IPS-15b (cell line): ENCODE measurements at regions not wholly inside any gene's neighbourhood (a gene's known extent, or its start where the extent isn't known, plus 50 kb on each side); places are given as distances from the start of the nearest gene placed in this dataset.

Experiments
- H3K27me3 ChIP-seq: one replicate; pipeline ENCODE4 v1.6.1; 2013; ENCODE audit warnings: low read length; ENCODE audit not compliant: control insufficient read depth, insufficient read depth
- H3K36me3 ChIP-seq: one replicate; pipeline ENCODE4 v1.6.1; 2013; ENCODE audit warnings: low read length; ENCODE audit not compliant: control insufficient read depth, insufficient read depth
- H3K4me1 ChIP-seq: one replicate; pipeline ENCODE4 v1.6.1; 2013; ENCODE audit warnings: mild to moderate bottlenecking, low read length; ENCODE audit not compliant: control insufficient read depth, insufficient read depth
- H3K4me3 ChIP-seq: one replicate; pipeline ENCODE4 v1.5.1; 2013; ENCODE audit warnings: low read depth, low read length
- H3K9ac ChIP-seq: one replicate; pipeline ENCODE4 v1.6.1; 2013; ENCODE audit warnings: low read depth, mild to moderate bottlenecking, low read length
- H3K9me3 ChIP-seq: one replicate; pipeline ENCODE4 v1.6.1; 2013; ENCODE audit warnings: mild to moderate bottlenecking, low read length; ENCODE audit not compliant: control insufficient read depth, insufficient read depth

DNA sequence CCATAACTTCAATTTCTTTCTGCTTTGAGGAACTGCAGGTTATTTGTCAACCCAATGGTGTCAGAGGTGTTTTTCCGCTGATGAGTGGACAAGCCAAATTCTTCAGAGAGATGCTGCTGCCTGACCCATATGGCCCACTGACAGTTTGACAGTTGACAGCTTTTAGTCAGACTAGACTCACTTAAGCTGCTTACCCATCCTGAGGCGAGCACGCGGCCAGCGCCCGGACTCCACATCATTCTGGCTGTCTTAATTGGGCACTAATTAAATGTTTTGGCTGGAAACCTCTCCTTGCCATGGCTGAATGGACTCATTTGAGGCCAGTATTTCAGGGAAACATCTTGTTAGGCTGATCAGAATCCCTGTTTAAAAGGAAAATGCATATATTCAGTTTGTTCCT, 316.1 kb upstream of the FANCL start:
- no peaks in the 10 kb centered on the region for H3K27me3 ChIP-seq
- H3K4me3 ChIP-seq: no peak overlapping the region
- H3K9ac ChIP-seq: no peak overlapping the region
- no peaks in the 10 kb centered on the region for H3K36me3 ChIP-seq
- no peaks in the 10 kb centered on the region for H3K9me3 ChIP-seq
- H3K4me1 ChIP-seq: peaks cover 24% of the 10 kb centered on the region

DNA sequence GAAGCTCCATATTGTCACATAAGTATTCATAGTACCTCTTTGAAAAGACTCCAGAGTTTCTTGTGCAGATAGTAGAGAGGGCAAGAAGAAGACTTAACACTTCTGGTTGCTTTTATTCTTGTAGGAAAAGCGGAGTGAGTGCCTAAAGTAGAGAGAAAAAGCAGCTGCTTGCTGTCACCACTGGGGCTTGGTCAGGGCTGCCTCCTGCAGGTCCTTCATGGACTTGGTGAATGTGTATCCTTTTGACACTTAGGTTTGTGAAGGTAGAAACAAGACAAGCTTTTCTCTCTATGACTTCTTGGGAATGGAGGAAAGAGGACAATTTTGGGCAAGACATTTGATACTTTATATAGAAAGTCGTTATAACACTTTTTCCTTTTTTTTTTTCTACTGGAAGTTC, 312.8 kb upstream of the FANCL start:
- no peaks in the 10 kb centered on the region for H3K9me3 ChIP-seq
- no peak overlapping the region for H3K9ac ChIP-seq
- no peaks in the 10 kb centered on the region for H3K36me3 ChIP-seq
- no peaks in the 10 kb centered on the region for H3K27me3 ChIP-seq
- H3K4me1 ChIP-seq: peaks cover 21% of the 10 kb centered on the region
- no peak overlapping the region for H3K4me3 ChIP-seq

DNA sequence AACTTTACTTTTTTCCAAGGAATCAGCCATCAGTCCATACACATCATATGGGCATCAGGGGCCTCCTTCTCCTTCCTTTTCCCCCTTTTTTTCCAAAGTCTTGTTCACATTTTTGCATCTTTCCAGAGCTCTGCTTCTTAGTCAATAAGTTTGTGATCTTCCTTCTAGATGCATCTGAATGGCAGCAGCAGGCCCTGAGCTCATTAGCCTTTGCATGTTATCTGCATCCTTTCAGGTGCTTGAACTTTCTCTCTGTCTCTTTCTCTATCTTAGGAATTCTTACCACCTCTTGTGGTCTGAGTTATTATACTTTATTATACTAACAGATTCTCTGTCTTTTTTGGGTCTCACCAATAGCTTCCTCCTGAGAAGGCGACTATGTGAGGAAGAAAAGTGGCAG, 312.4 kb upstream of the FANCL start:
- Histone ChIP-seq H3K4me1 (peaks cover 21% of the 10 kb centered on the region), H3K9ac (no peak overlapping the region), H3K9me3 (no peaks in the 10 kb centered on the region), H3K36me3 (no peaks in the 10 kb centered on the region), H3K27me3 (no peaks in the 10 kb centered on the region), H3K4me3 (no peak overlapping the region)

DNA sequence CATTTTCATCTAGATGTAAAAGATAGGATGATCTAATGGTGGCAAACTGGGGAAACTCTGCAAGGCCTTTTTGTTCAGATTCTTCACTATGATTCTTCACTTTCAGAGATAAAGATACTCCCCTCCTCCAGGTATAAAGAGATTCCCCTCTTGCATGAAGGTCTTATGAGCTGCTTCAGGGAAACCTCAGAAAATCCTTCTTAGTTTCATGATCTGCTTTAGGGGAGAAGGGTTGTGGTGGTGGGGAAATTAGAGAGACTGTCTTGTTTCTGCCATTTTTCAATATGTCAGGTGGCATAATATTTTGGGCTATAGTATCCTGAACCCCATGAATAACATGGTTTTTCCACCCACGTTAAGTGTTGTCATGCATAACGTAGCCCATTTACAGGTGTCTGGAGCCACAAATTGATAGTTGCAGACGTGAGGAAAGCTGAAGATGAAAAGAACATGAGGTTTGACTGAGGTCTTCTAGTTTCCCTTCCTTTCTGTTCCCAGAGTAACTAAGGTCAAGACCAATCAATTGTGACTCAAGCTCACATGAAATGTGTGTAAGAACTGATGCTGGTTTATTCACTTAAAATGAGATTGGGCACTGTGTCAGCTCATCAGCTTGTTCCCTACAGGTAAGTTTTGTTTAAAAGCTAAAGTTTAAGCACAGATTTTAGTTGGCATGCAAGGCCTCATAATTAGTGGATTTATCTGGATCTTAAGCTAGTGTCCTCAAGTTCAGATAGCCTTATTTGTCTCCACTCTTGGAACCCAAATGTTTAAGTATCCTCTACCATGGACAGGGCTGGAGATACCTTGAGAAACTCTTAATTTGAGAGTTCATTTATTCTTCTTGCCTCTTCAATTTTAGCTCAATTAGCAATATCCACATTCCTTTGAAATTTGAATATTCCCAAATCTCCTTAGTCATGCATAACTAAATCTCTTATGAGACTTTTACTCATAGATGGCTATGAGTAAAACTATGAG, 304.5 kb upstream of the FANCL start:
- no peaks in the 10 kb centered on the region for H3K9me3 ChIP-seq
- H3K4me1 ChIP-seq: peaks cover 24% of the 10 kb centered on the region
- H3K27me3 ChIP-seq: no peaks in the 10 kb centered on the region
- H3K36me3 ChIP-seq: no peaks in the 10 kb centered on the region
- no peak overlapping the region for H3K4me3 ChIP-seq
- H3K9ac ChIP-seq: no peak overlapping the region

DNA sequence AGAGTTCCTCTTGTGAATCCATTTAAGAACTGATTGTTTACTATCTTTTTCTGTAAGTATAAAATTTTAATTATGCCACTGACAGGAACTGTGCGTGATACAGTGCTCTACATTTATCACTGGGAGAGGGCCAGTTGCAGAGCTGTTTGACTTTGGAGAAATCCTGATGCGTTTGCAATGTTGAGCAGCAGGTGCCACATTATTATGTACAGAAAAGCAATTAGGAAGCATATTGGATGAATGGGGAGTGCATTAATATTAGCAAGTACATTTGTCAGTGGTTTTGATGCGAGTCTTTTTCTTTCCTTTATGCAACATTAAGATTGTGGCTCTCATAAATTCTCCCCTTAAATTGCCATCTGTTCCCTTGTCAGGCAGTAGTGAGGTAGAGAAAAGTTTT, 302.3 kb upstream of the FANCL start:
- no peaks in the 10 kb centered on the region for H3K27me3 ChIP-seq
- no peaks in the 10 kb centered on the region for H3K36me3 ChIP-seq
- no peak overlapping the region for H3K9ac ChIP-seq
- H3K9me3 ChIP-seq: no peaks in the 10 kb centered on the region
- H3K4me1 ChIP-seq: peaks cover 41% of the 10 kb centered on the region
- no peak overlapping the region for H3K4me3 ChIP-seq

DNA sequence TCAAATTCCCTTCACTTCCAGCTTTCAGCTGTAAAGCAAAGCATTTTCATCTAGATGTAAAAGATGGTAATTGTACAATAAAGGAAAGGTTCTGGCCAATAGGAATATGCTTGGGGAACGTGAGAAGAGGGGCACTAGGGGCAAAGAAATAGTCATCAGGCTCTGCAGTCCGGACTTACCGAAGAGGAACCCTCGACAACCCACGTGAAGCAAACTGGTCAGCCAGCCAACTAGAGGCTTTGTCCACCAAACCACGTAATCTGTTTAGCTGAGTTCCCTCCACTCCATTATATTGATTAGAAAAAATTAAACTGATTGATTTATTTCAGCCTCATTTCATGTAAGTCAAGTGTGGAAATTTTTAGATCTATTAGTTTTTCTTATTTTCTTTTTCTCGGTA, 300.4 kb upstream of the FANCL start:
- no peaks in the 10 kb centered on the region for H3K36me3 ChIP-seq
- H3K9ac ChIP-seq: peak overlapping the region; percentile 32
- H3K27me3 ChIP-seq: no peaks in the 10 kb centered on the region
- peaks cover 41% of the 10 kb centered on the region for H3K4me1 ChIP-seq
- no peaks in the 10 kb centered on the region for H3K9me3 ChIP-seq
- no peak overlapping the region for H3K4me3 ChIP-seq

DNA sequence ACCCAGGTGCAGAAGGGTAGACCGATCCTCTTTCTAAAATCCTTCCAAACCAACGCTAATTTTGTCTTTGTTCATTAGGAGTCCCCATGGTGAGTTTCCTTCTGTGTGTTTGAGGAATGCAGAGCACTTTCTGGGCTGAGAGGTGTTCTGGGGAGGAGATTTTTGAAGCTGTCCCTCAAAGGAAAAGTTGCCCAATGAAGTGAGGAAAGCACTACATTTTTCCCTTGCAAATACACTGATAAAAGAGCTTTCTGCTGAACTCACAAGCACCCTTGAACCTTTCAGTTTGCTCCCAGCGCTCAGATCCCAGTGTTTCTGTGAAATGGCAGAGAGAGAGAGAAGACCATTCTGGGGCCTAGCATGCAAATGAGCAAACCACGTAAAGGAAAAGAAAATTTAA, 299.6 kb upstream of the FANCL start:
- H3K4me3 ChIP-seq: peak overlapping the region; percentile 9

DNA sequence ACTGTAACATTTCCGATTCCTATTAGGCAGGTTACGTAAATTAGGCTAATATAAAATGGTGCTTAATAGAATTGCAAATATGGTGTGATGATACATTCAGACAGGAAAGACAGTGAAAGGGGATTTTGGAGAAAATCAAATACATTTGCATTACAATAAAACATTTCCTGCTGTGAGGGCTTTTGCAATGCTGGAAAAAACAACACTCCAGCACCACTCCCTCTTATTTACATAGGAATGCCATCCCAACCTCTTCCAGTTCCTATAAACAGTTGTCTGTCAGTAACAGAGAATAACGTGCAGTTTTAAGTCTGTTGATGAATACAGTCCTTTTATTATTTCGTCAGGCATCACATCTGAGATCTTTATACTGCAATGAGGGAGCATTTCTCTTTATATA, 298.8 kb upstream of the FANCL start:
- H3K4me3 ChIP-seq: peak overlapping the region; percentile 9
- no peak overlapping the region for H3K9ac ChIP-seq
- peaks cover 56% of the 10 kb centered on the region for H3K4me1 ChIP-seq
- H3K36me3 ChIP-seq: no peaks in the 10 kb centered on the region
- H3K27me3 ChIP-seq: no peaks in the 10 kb centered on the region
- H3K9me3 ChIP-seq: no peaks in the 10 kb centered on the region

More for the DNA sequence above, 299.6 kb upstream of the FANCL start:
- H3K36me3 ChIP-seq: no peaks in the 10 kb centered on the region
- peak overlapping the region; percentile 32 for H3K9ac ChIP-seq
- H3K4me1 ChIP-seq: peaks cover 48% of the 10 kb centered on the region
- no peaks in the 10 kb centered on the region for H3K9me3 ChIP-seq
- H3K27me3 ChIP-seq: no peaks in the 10 kb centered on the region

DNA sequence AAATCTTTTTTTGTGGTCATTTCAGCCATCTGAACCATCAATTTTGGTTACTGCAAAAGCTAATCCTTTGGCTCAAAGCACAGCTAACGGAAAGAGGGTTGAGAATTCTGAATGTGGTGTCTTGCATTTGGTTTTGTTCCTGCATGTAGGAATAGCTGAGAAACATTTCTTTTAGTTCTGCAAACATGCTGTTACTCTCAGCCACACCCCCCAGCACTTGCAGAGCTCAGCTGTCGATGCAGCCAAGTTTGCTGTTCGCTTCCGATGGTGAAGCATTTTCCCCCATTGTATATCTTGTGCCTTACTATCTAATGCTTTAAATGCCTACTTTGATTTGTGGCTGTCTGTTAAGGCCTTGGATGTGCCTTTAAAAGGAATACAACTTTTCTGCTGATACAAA, 294.9 kb upstream of the FANCL start:
- H3K4me1 ChIP-seq: peaks cover 49% of the 10 kb centered on the region
- H3K9ac ChIP-seq: no peak overlapping the region
- H3K36me3 ChIP-seq: no peaks in the 10 kb centered on the region
- no peaks in the 10 kb centered on the region for H3K9me3 ChIP-seq
- no peak overlapping the region for H3K4me3 ChIP-seq
- no peaks in the 10 kb centered on the region for H3K27me3 ChIP-seq

DNA sequence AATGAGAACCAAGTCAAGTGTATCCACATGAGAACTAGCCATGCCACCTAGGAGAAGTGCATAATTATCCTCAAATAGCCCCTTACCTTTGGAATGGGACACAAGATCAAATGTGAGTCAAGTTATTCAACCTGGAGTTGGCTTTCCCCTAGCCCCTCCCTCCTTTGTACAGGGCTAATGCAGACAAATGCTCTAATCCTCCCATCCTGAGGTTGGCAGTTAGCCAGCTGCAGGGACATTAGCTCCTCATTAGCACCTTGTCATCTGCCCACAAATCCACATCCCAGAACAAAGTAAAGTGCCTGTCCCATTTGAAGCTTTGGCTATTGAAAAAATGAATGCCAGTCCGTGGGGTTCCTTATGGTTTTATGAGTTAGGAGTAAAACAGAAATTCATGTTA, 294.1 kb upstream of the FANCL start:
- no peaks in the 10 kb centered on the region for H3K9me3 ChIP-seq
- no peak overlapping the region for H3K9ac ChIP-seq
- no peaks in the 10 kb centered on the region for H3K27me3 ChIP-seq
- no peaks in the 10 kb centered on the region for H3K36me3 ChIP-seq
- H3K4me1 ChIP-seq: peaks cover 42% of the 10 kb centered on the region
- H3K4me3 ChIP-seq: no peak overlapping the region

DNA sequence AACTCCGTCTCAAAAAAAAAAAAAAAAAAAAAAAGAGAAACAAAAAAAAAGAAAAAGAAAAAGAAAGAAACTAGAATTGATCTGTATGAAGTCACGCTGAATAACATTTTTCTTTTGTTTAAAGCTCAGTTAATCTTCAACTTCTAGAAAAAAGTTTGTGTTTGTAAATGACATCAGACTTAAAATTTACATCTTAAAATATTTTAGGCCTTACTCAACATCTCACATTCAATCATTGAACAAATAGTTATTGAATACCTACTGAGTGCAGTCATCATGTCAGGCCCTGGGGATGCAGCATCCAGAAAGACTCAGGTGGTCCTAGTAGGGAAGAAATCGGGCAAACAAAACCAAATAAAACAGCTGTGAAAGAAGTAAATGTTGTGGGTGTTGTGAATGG, 292.3 kb upstream of the FANCL start:
- no peak overlapping the region for H3K4me3 ChIP-seq
- H3K27me3 ChIP-seq: no peaks in the 10 kb centered on the region
- no peaks in the 10 kb centered on the region for H3K9me3 ChIP-seq
- H3K4me1 ChIP-seq: peaks cover 28% of the 10 kb centered on the region
- no peaks in the 10 kb centered on the region for H3K36me3 ChIP-seq
- no peak overlapping the region for H3K9ac ChIP-seq

DNA sequence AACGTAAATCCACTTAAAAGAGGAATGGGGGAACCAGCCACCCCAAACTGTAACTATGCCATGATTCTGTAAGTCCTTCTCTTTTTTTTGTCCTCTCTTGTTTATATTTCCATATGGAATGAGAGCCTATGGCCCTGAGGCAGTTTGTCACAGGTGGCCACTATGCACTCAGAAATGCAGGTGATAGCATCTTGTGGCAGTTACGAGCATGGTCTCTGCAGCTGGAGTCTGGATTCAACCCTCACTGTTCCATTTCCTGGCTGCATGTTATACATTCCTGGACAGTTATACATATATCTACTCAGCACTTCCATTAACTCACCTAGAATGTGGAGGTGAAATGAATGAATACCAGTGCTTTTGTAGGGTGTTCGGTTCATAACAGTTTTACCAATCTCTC, 291.5 kb upstream of the FANCL start:
- Histone ChIP-seq H3K9me3 (no peaks in the 10 kb centered on the region), H3K27me3 (no peaks in the 10 kb centered on the region), H3K4me1 (peaks cover 28% of the 10 kb centered on the region), H3K9ac (no peak overlapping the region), H3K4me3 (no peak overlapping the region), H3K36me3 (no peaks in the 10 kb centered on the region)
